Muscle layer of duodenum (tissue), 2 donors: ENCODE measurements at regions not wholly inside any gene's neighbourhood (a gene's known extent, or its start where the extent isn't known, plus 50 kb on each side); places are given as distances from the start of the nearest gene placed in this dataset.

ENCODE experiments used
- H3K27ac ChIP-seq: one replicate; pipeline ENCODE4 v1.7.0; 2013; ENCODE audit warnings: mild to moderate bottlenecking, low read length
- H3K27me3 ChIP-seq: one replicate; pipeline ENCODE4 v1.7.0; 2013; ENCODE audit warnings: low read depth, mild to moderate bottlenecking, control low read depth, low read length
- H3K36me3 ChIP-seq, 2 donors: one replicate each; pipeline ENCODE4 v1.7.0; 2013; ENCODE audit warnings: low read length in 2 of 2, control low read depth in 1 of 2, mild to moderate bottlenecking in 1 of 2; ENCODE audit not compliant: insufficient read depth in 2 of 2, control insufficient read depth in 1 of 2
- H3K4me1 ChIP-seq, 2 donors: one replicate each; pipeline ENCODE4 v1.7.0; 2013; ENCODE audit warnings: low read length in 2 of 2, mild to moderate bottlenecking in 2 of 2, control low read depth in 1 of 2, moderate library complexity in 1 of 2; ENCODE audit not compliant: insufficient read depth in 2 of 2, control insufficient read depth in 1 of 2
- H3K4me3 ChIP-seq, 2 donors: one replicate each; pipeline ENCODE4 v1.7.0; 2013; ENCODE audit warnings: low read length in 2 of 2, low read depth in 1 of 2, mild to moderate bottlenecking in 1 of 2
- H3K9me3 ChIP-seq, 2 donors: one replicate each; pipeline ENCODE4 v1.7.0; 2013; ENCODE audit warnings: low read length in 2 of 2, control low read depth in 1 of 2, mild to moderate bottlenecking in 1 of 2; ENCODE audit not compliant: control insufficient read depth in 1 of 2
- donor health status: healthy.

DNA sequence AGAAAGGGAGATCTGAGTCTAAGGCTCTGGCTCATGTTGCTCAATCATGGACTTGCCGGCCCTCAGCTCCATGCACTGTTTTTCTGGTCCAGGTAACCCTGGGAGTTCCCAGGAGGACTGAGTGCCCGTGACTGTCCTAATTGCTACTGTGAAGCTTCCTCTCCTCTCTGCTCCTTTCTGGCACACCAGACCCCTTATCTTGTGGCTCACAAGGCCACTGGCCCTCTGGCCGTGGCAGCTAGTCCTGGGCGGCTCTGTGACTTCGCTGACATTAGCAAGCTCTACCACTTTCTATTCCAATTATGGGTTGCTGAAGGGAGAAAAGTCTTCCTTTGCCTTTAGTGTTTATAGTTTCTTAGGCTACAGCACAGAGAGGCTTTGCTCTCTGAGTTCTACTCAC lies 380.2 kb downstream of the RWDD3 start:
- H3K27ac ChIP-seq: no peak overlapping the region
- H3K9me3 ChIP-seq: no peaks in the 10 kb centered on the region
- no peaks in the 10 kb centered on the region for H3K27me3 ChIP-seq
- no peaks in the 10 kb centered on the region for H3K36me3 ChIP-seq
- H3K4me3 ChIP-seq: no peak overlapping the region
- H3K4me1 ChIP-seq: no peaks in the 10 kb centered on the region

DNA sequence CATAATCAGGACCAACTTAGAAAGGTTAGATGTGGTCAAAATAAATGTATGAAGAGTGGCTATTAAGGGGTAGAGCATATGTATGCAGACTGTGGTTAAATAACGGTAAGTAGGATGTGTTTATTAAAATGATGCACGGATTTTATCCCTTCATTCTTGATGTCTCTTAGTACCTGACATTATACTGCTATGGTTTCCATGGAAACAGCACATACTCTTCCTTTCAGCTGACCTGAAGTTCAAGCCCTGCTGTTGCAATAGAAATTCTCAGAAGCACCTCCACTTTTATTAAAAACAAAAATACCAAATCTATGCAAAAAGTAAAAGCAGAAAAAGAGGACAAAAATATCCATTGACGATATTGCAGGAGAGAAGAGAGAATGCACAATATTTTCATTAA lies 381.4 kb downstream of the RWDD3 start:
- Histone ChIP-seq H3K4me1 (no peaks in the 10 kb centered on the region), H3K36me3 (no peaks in the 10 kb centered on the region), H3K4me3 (no peak overlapping the region), H3K9me3 (no peaks in the 10 kb centered on the region), H3K27ac (no peak overlapping the region), H3K27me3 (no peaks in the 10 kb centered on the region)

DNA sequence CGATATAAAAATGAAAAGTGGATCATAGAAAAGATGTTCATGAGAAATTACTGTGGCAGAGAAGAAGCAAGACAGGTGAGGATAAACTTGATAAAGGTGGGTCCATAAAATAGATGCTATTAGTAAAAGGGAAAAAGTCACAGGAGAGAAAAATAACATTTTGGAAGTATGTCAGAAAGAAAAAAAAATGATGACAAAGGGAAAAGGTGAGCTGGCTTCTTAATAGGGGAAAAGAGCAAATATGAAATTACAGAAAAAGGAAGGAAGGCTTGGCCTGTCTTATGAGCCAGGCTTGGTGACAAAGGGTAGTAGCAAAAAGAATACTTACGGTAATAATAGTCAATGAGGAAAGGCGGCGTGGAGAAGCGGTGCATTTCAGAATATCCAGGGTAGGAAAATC lies 386.1 kb downstream of the RWDD3 start:
- Histone ChIP-seq H3K4me1 (no peaks in the 10 kb centered on the region), H3K36me3 (no peaks in the 10 kb centered on the region), H3K27me3 (no peaks in the 10 kb centered on the region), H3K4me3 (no peak overlapping the region), H3K9me3 (no peaks in the 10 kb centered on the region), H3K27ac (no peak overlapping the region)

DNA sequence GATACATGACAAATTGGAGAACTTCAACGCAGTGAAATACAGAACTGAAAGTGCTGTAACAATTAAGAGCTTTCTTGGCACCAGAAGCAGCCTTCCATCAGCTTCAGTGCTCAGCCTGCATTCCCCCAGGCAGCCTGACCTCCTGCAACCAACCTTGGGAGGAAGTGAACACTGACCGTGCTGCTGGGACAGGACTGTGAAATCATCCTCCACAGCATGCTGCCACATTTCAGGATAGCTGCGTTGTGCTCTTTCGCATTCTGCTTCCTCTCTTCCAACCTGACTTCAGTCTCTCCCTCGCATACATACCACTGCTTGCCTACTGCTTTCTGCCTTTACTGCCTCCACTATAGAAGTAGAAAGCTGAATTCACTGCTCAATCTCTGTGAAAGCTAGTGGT lies 388.6 kb downstream of the RWDD3 start:
- Histone ChIP-seq H3K4me3 (no peak overlapping the region), H3K27ac (no peak overlapping the region), H3K4me1 (no peaks in the 10 kb centered on the region), H3K27me3 (no peaks in the 10 kb centered on the region), H3K36me3 (no peaks in the 10 kb centered on the region), H3K9me3 (no peaks in the 10 kb centered on the region)

DNA sequence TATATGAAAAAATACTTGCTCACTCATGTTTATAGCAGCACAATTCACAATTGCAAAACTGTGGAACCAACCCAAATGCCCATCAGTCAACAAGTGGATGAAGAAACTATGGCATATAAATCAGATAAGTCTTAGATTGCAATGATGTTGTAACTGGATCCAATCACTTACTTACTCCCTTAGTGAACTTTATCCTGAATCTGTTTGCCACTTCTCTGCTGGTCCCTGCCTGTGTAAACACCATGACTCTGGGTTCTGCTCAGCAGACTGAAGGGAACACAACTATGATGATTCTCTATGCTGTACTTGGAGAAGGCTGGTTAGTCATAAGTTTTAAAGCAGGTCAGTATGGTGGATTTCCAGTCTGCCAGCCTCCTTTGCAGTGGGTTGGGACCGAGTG lies 391.2 kb downstream of the RWDD3 start:
- no peak overlapping the region for H3K4me3 ChIP-seq
- no peaks in the 10 kb centered on the region for H3K27me3 ChIP-seq
- H3K4me1 ChIP-seq: no peaks in the 10 kb centered on the region
- H3K9me3 ChIP-seq: no peaks in the 10 kb centered on the region
- H3K36me3 ChIP-seq: no peaks in the 10 kb centered on the region
- no peak overlapping the region for H3K27ac ChIP-seq

DNA sequence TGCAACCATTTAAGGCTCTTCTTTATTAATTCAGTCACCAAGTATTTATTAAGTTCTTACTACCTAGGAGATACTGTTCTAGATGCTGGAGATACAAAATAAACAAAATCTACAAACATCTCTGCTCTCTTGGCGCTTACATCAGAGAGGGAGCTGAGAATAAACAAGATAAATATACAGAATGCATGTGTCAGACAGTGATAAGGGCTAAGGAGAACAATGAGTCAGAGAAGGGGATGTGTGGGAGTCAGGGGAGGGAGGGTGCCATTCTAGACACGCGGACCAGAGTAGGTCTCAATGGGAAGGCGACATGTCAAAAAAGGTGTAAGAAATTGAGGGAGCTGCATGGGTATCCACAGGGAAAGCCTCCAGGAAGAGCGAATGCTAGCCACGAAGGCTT lies 393.2 kb downstream of the RWDD3 start:
- H3K4me1 ChIP-seq: no peaks in the 10 kb centered on the region
- no peaks in the 10 kb centered on the region for H3K9me3 ChIP-seq
- no peak overlapping the region for H3K4me3 ChIP-seq
- H3K27me3 ChIP-seq: no peaks in the 10 kb centered on the region
- H3K27ac ChIP-seq: no peak overlapping the region
- H3K36me3 ChIP-seq: no peaks in the 10 kb centered on the region

DNA sequence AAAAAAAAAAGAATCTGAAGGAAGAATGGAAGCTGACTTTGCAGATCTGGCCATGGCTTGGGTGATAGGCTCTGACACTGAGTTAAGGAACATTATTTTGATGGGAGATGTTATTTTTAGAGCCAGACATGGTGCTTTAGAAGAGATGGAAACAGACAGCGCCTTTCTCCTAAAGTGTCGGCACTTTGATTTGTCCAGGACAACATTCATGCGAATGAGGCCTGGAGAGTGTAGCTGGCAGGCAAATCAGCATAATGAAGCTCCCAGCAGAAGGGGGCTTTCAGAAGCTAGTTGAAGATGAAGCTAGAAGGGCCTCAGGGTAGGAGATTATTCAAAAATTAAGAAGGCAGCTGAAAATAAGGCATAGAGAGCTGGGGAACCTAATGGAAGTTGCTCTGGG lies 397.7 kb downstream of the RWDD3 start:
- Histone ChIP-seq H3K27me3 (no peaks in the 10 kb centered on the region), H3K4me3 (no peak overlapping the region), H3K4me1 (no peaks in the 10 kb centered on the region), H3K36me3 (no peaks in the 10 kb centered on the region), H3K27ac (no peak overlapping the region), H3K9me3 (no peaks in the 10 kb centered on the region)

DNA sequence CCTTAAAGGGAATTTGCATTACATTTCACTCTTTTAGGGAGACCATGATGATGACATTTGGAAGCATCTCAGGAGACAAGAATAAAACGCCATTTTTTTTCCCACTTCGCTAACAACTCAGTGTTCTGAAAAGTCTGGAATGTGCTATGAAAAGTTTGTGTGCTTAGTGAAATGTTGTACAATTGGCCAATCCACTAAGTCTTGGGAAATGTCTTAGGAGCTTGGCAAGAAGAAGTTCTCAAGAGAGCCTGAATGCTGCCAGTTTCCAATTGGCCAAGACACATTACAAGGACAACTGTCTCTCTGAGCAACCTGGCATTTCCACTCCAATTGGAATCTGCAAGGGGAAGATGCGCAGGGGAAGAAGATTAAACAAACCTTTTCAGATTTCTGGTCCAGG lies 401.8 kb downstream of the RWDD3 start:
- Histone ChIP-seq H3K27ac (no peak overlapping the region), H3K4me3 (no peak overlapping the region), H3K9me3 (no peaks in the 10 kb centered on the region), H3K27me3 (no peaks in the 10 kb centered on the region), H3K36me3 (no peaks in the 10 kb centered on the region), H3K4me1 (peaks cover 0 to 2% of the 10 kb centered on the region in 2 donors)

DNA sequence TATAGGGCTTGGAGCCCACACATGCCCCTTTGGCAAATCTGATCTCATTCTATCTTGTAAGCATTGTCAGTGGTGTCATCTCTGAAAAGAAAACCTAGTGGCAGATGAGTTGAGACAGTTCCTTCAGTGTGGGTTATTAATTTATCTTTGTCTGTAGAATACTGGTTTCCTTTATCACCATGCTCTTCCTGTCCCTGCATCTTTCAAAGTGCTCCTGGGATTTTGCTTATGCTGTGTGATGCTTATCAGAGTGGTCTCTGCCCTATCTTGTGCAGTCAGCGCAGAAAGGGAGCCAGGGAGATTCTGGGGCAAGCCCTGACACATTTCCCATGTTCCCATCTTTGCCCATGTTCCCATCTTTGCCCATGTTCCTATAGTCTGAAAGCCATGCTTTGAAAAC lies 402.9 kb downstream of the RWDD3 start:
- H3K4me3 ChIP-seq: no peak overlapping the region
- no peaks in the 10 kb centered on the region for H3K36me3 ChIP-seq
- H3K27ac ChIP-seq: no peak overlapping the region
- H3K9me3 ChIP-seq: no peaks in the 10 kb centered on the region
- H3K4me1 ChIP-seq: peaks cover 0 to 6% of the 10 kb centered on the region in 2 donors
- H3K27me3 ChIP-seq: no peaks in the 10 kb centered on the region

DNA sequence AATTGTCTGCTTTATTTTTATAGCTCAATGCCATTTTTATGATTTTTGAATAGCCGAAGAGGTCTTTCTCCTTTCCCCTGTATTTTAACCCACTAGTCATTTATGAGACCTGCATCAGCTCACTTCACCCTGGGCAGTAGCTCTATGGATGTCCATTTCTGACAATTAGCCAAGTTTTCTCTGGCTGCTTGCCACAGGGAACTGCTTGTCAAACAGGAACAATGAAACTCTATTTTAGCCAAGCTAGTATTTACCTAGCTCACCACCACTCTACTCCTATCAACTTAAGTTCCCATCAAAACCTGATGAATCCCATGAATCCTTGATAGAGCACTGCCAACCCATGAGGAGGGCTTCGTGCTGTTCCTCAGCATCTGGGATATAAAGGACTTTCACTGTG lies 406.7 kb downstream of the RWDD3 start:
- Histone ChIP-seq H3K27me3 (no peaks in the 10 kb centered on the region), H3K27ac (no peak overlapping the region), H3K36me3 (no peaks in the 10 kb centered on the region), H3K9me3 (no peaks in the 10 kb centered on the region), H3K4me3 (no peak overlapping the region), H3K4me1 (peaks cover 0 to 6% of the 10 kb centered on the region in 2 donors)

DNA sequence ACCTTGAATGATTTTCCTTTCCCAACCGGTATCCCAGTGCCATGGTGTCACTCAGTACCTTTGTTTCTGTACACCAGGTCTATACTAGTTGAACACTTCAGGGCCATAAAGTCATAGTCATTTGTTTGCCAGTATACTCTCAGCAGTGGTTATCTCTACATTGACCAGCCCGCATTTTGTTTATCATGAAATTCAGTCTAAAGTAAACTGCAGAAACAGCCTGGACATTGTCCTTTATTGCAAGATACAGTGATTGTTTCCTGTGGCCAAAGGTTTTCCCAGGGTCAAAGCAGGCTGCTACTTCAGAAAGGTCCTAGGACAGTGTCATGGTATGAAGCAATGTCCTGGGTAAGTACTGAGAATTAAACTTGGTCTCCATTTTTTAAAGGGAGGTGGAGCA lies 407.4 kb downstream of the RWDD3 start:
- no peak overlapping the region for H3K27ac ChIP-seq
- H3K9me3 ChIP-seq: no peaks in the 10 kb centered on the region
- H3K36me3 ChIP-seq: no peaks in the 10 kb centered on the region
- H3K27me3 ChIP-seq: no peaks in the 10 kb centered on the region
- H3K4me3 ChIP-seq: no peak overlapping the region
- H3K4me1 ChIP-seq: peaks cover 0 to 6% of the 10 kb centered on the region in 2 donors

DNA sequence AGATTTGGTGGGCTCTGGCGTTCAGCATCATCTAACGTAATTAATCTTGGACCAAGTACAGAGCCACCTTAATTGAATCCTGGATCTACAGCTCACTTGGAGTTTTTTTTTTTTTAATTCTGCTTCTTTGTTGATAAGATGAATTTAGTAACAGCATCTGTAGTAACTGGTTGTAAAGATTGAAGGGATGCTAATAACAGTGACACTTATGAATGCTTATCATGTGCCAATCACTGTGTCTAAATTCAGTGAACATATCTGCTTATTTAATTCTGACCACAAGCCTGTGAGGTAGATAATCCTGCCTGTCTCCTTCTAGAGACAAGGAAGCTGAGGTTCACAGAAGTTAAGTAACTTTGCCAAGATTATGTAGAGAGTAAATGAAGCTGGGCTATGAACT lies 408.0 kb downstream of the RWDD3 start:
- no peaks in the 10 kb centered on the region for H3K36me3 ChIP-seq
- no peaks in the 10 kb centered on the region for H3K27me3 ChIP-seq
- H3K9me3 ChIP-seq: no peaks in the 10 kb centered on the region
- no peak overlapping the region for H3K27ac ChIP-seq
- H3K4me3 ChIP-seq: no peak overlapping the region
- H3K4me1 ChIP-seq: peaks cover 0 to 6% of the 10 kb centered on the region in 2 donors
